HG03575 (cell line): ENCODE measurements at regions not wholly inside any gene's neighbourhood (a gene's known extent, or its start where the extent isn't known, plus 50 kb on each side); places are given as distances from the start of the nearest gene placed in this dataset.
"Not testable (repeated sequence)": the region's sequence is repeated elsewhere in the genome, so short reads cannot be mapped to it uniquely, and the experiment has no call there.

Experiments
- ATAC-seq: cut with Tn5 transposase; IDR thresholded peaks from one replicate; pipeline ENCODE4 v1.9.1; 2021; ENCODE audit not compliant: unreplicated experiment, insufficient number of reproducible peaks, low FRiP score; ENCODE audit errors: extremely low read depth

DNA sequence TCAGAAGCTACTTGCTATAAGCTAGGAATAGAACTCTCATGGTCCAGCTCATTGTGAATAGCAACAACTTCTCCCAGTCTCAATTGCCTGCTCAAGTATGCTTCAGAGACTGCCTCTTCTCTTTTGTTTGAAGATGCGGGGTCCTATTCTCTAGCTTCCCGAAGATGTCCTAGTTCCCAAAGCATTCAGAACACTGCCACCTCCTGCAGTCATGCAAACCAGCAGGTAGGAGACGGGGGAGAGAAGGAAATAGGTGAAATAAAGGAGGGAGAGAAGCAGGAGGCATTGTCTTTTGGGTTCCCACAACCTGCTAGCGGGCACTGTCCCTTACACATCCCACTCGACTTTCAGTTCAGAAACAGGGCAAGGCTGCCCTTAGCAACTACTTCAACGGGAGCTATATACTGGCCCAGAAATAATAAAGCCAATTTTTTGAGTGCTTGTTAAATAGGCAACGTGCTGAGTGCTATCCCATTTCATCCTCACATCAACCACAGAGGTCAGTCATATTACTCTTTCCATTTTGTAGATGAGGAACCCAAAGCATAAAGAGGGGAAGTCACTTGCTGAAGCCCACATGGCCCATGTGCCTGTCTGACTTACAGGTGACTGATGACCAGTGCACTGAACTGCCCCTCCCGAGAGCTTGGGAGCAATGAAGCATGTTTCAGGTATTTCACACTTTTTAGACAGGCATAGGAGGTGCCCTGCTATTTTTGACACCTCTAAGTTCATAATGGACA is 61.9 kb upstream of the ATXN1 start:
- no peak for ATAC-seq

- ATAC-seq = no peak
These were observed 61.3 kb upstream of the ATXN1 start for GRCh38 chr6:16822529-16822928.

GRCh38 chr6:16821834-16822264 is 60.6 kb upstream of the ATXN1 start:
- no peak for ATAC-seq

DNA sequence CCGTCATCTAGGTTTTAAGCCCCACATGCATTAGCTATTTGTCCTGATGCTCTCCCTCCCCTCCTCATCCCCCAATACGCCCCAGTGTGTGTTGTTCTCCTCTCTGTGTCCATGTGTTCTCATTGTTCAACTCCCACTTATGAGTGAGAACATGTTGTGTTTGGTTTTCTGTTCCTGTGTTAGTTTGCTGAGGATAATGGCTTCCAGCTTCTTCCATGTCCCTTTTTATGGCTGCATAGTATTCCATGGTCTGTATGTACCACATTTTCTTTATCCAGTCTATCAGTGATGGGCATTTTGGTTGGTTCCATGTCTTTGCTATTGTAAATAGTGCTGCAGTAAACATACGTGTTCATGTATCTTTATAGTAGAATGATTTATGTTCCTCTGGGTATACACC is 59.0 kb upstream of the ATXN1 start:
- not testable (repeated sequence) for ATAC-seq

DNA sequence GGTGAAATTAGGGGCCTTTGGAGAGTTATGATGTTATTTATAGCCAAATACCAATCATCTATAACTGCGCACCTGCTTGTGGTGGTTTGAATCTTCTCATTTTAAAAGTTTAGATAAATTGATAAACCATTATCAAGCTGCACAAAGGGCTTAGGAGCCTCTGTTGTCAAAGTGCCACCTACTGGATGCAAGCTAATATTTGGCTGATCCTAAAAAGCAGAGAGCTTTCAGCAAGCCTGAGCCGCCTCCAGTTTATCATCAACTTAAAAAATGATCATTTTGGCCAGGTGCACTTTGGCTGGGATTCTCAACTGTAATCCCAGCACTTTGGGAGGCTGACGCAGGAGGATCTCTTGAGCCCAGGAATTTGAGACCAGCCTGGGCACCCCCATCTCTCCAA is 58.5 kb upstream of the ATXN1 start:
- ATAC-seq = no peak

DNA sequence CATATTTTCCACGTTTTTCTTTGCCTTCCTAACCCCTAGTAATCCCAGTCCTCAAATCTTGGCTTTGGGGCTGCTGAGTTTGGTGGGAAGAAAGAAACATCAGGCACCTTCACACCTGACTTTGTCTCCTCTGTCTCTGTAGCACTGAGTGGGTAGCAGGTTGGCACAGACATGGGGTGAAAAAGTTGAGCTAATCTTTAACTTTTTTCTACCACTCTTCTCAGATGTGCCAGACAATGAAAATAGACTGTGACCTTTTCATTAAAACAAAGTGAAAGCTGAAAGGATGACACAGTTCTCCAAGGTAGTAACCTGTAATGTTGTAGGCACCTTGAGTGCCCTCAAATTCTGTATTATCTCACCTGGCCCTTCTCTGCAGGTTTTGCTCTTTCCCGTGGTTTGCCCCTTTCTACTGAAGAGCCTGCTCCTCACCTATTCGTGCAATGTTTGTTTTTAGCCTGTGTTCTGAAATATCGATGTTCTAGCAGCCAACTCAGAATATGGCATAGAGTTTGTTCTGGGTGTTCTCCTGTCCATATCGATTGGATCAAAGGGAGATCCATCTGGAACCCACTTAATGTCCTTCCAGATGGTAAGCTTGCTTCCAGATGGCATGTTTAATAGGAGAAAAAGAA is 57.8 kb upstream of the ATXN1 start:
- no peak for ATAC-seq

DNA sequence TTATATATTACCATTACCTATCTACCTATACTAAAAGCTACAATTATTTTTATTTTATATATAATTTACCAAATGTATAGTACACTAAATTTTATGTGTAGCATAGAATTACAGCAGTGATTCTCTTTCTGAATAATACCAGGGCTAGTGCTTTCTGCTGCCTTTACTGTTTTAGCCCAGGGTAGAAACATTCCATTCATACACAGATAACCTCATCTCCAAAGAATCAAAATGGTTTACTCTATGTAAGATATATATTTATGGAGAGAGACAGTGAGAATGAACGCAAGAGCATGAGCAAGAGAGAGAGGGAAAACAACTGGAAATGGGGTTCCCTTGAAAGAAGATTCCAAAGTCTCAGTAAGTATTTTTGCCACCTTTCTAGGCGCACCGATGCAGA is 56.3 kb upstream of the ATXN1 start:
- ATAC-seq = no peak

DNA sequence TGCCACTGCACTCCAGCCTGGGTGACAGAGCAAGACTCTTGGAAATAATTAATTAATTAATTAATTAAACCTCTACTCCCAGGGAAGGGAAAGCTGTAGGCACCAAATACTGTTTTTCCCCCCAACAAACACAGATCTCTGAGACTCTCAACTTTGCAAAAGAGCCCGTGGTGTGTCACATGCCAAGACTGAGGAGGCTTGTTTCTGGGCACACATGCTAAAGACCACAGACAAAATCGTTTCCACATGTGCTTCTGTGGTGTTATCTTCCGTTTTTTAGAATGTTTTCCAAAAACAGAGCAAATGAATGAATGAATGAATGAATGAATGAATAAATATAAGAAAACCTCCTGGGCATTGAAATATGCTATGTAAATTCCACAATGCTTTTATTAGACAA is 55.6 kb upstream of the ATXN1 start:
- no peak for ATAC-seq

DNA sequence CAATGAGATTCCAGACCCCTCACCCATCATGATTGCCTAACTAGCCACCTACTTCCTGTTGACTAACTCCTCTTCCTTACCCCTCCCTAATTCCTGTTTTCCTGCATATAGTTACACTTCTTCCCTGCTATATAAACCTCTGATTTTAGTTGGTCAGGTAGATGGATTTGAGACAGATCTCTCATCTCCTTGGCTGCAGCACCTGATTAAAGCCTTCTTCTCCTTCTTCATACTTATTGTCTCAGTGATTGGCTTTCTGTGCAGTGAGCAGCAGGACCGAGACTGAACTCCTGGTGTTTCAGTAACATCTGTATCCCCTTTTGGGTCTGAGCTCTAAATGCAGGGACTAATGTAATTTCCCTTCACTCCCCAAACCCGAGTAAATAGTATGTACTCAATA is 51.7 kb upstream of the ATXN1 start:
- no peak for ATAC-seq

GRCh38 chr6:16811277-16811979 is 50.2 kb upstream of the ATXN1 start:
- ATAC-seq = no peak
